Heart left ventricle (tissue), 16 donors: ENCODE measurements at regions not wholly inside any gene's neighbourhood (a gene's known extent, or its start where the extent isn't known, plus 50 kb on each side); places are given as distances from the start of the nearest gene placed in this dataset.

Source experiments
- ATAC-seq, 4 donors: fragments of 200-7000 bp; cut with Tn5 transposase; one replicate each; pipeline ENCODE4 v1.9.1; 2020 to 2022; ENCODE audit warnings: moderate library complexity in 4 of 4, mild to moderate bottlenecking in 3 of 4, moderate number of reproducible peaks in 1 of 4
- DNase-seq, 5 donors: peaks; one replicate each; pipeline ENCODE4 v3.0.0-alpha.2; 2020
- H3K27ac ChIP-seq, 12 donors: fragments of 200-600 bp; sonication (generic) in 4 of 12; one replicate each; pipeline versions ENCODE4 v1.5.0 to v1.8.0; 2016 to 2022; ENCODE audit warnings: mild to moderate bottlenecking in 2 of 12
- H3K27me3 ChIP-seq, 9 donors: fragments of 200-600 bp; sonication (generic) in 2 of 9; one replicate each; pipeline versions ENCODE4 v1.5.1 to v1.8.0; 2016 to 2022; ENCODE audit warnings: mild to moderate bottlenecking in 3 of 9
- H3K36me3 ChIP-seq, 9 donors: fragments of 200-600 bp; sonication (generic) in 2 of 9; one replicate each; pipeline versions ENCODE4 v1.5.0 to v1.8.0; 2018 to 2022; ENCODE audit warnings: mild to moderate bottlenecking in 2 of 9
- H3K4me1 ChIP-seq, 12 donors: fragments of 200-600 bp; sonication (generic) in 4 of 12; one replicate each; pipeline versions ENCODE4 v1.5.0 to v1.8.0; 2016 to 2022; ENCODE audit warnings: mild to moderate bottlenecking in 3 of 12
- H3K4me3 ChIP-seq, 12 donors: fragments of 200-600 bp; sonication (generic) in 4 of 12; one replicate each; pipeline versions ENCODE4 v1.5.0 to v1.8.0; 2017 to 2022; ENCODE audit warnings: mild to moderate bottlenecking in 9 of 12, moderate library complexity in 4 of 12
- H3K9me3 ChIP-seq, 12 donors: fragments of 200-600 bp; sonication (generic) in 4 of 12; one replicate each; pipeline versions ENCODE4 v1.5.0 to v1.8.0; 2016 to 2022; ENCODE audit warnings: mild to moderate bottlenecking in 1 of 12
- POLR2A ChIP-seq, 2 donors: fragments of 450-650 bp; IDR thresholded peaks; one replicate each; pipeline ENCODE4 v1.6.1; 2017; ENCODE audit warnings: antibody characterized with exemption in 2 of 2, mild to moderate bottlenecking in 2 of 2, moderate library complexity in 2 of 2
- WGBS, 4 donors: extraction: QIAGEN DNeasy Blood & Tissue Kit in 2 of 4; methylation state at CpG; one replicate each; pipeline versions ENCODE4 v1.1.5 to v1.1.7; 2013 to 2018; 5-methylcytosine and 5-hydroxymethylcytosine counted together
- intact Hi-C, 10 donors: fragments of 100-400 bp; cut with DNase I; formaldehyde crosslinking; loops; one replicate each; pipeline versions ENCODE4 v1.11.1 to v1.14.2; 2022
- TF ChIP-seq, protein P1 (sequence below), 12 donors: fragments of 200-600 bp; sonication (generic) in 4 of 12; IDR thresholded peaks; one replicate each; pipeline versions ENCODE4 v1.5.0 to v1.8.0; 2018 to 2022; ENCODE audit warnings: antibody characterized with exemption in 12 of 12, mild to moderate bottlenecking in 5 of 12
- donor health status: ischemic (EF 13 %, LVEDD 7.1; RV severe dilation, severe dysfunction).
- donor health status: healthy with polysubstance abuse.
- donor health status: DM: no; HTN: yes; CAD: no.
- donor health status: DM: no; HTN: no; CAD: no.
- donor health status: ischemic (EF 25% LVEDD 6.9; RV normal size, moderate dysfunction).
- donor health status: ischemic (EF 25% LVEDD 5.7; RV mildly dilated, moderate dysfunction).
- donor health status: healthy.
- donor health status: DM: yes; HTN: yes; CAD: no.
- donor health status: ischemic (EF 35%, LVEDD 5.7; RV mildly dilated, moderate dysfunction).
- donor health status: nonischemic (EF 11% LVEDD 7.7; RV severe dilation, severe dysfunction).
- donor health status: DM: yes; HTN: yes; CAD: no.
- donor health status: PGD.
- donor health status: ischemic (EF 29% LVEDD 5.4; RV normal size, mild dysfunction).
- donor health status: nonischemic (EF 23%, LVEDD 6.1; RV moderate dilation, normal function).

DNA sequence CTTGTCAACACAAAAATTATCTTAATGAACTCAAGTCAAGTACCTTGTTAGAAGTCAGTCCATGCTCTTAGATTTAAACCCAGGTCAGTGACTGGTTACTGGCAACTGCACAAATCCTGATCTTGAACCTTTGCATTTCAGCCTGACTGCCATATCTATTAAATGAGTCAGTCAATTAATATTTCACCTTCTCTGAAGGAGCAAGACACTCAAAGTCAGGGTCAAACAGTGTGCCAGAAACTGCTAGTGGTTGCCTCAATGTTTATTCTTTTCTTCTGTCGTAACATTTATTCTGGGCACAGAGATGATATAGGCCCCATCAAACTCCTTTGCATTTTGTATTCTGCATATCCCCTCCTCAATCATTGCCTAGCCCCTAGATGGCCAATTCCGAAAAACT is 193.9 kb upstream of the MOCS1 start:
- DNase-seq: no peak
- Histone ChIP-seq H3K27me3 (no peaks in the 10 kb centered on the region), H3K9me3 (no peaks in the 10 kb centered on the region), H3K36me3 (no peaks in the 10 kb centered on the region), H3K27ac (no peak overlapping the region), H3K4me3 (no peak overlapping the region), H3K4me1 (no peaks in the 10 kb centered on the region)
- no peak for ATAC-seq
- TF ChIP-seq, protein P1, sequence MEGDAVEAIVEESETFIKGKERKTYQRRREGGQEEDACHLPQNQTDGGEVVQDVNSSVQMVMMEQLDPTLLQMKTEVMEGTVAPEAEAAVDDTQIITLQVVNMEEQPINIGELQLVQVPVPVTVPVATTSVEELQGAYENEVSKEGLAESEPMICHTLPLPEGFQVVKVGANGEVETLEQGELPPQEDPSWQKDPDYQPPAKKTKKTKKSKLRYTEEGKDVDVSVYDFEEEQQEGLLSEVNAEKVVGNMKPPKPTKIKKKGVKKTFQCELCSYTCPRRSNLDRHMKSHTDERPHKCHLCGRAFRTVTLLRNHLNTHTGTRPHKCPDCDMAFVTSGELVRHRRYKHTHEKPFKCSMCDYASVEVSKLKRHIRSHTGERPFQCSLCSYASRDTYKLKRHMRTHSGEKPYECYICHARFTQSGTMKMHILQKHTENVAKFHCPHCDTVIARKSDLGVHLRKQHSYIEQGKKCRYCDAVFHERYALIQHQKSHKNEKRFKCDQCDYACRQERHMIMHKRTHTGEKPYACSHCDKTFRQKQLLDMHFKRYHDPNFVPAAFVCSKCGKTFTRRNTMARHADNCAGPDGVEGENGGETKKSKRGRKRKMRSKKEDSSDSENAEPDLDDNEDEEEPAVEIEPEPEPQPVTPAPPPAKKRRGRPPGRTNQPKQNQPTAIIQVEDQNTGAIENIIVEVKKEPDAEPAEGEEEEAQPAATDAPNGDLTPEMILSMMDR (IDR thresholded peaks at IDR 0.05): no peak
- TF ChIP-seq POLR2A (IDR thresholded peaks at IDR 0.05): no peak
- intact Hi-C loops: no loop called here
- 65 to 75% (median 73%) methylated on average over 2 of the region's 2 CpGs for WGBS, 4 donors

DNA sequence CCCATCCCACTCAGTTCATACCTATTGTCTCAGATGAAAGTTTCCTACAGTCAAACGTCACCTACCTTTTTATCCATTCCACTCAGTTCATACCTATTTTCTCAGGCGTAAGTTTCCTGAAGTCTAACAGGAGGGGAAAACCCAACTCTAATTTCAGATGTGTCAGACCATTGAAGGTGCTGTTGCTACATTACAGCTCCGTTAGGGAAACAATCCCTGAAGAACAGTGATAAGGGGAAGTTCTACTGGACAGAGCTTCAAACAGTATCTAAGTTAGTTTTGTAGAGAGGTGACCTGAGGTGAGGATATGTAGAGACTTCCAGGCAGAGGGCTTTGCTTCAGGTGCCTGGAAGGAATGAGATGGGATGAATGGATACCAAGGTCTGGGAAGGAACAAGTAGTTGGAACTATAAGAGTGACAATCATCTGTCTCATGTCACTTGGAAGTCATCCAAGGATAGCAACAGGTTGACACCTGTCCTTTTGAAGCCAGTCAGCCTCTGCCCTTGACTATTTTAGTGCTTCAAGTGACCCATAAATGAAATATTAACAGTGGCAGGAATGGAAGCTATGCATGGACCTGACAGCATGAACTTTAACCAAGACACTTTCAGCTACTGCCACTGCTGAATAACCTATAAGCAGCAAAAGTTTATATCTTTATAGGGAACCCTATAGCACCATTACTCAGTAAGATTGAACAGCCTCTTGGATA is 191.6 kb upstream of the MOCS1 start:
- DNase-seq (no peak), ATAC-seq (no peak)
- Histone ChIP-seq H3K27me3 (no peaks in the 10 kb centered on the region), H3K4me1 (no peaks in the 10 kb centered on the region), H3K9me3 (no peaks in the 10 kb centered on the region), H3K4me3 (no peak overlapping the region), H3K27ac (no peak overlapping the region), H3K36me3 (no peaks in the 10 kb centered on the region)
- TF ChIP-seq, protein P1 (IDR thresholded peaks at IDR 0.05): no peak
- TF ChIP-seq POLR2A (IDR thresholded peaks at IDR 0.05): no peak
- WGBS, 4 donors: 61 to 75% (median 66%) methylated on average over 3 of the region's 3 CpGs
- intact Hi-C loops: no loop called here

DNA sequence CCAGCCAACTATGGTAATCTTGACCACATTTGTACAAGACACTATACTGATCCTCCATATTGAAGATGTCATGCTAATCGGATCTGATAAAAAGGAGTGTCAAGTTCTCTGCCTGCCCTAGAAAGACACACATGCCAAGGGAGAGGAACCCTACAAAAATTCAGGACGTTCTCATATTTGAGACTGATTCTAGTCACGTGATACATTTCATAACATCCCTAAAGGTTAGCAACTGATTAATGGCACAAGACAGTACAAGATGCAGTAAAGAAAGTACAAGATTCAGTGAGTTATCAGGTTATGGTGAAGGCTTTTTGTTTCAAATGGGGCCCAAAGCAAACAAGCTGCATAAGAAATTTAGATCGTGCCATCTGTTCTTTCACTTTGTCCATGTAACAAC is 190.7 kb upstream of the MOCS1 start:
- no peaks in the 10 kb centered on the region for H3K9me3 ChIP-seq
- intact Hi-C loops: no loop called here
- H3K36me3 ChIP-seq: no peaks in the 10 kb centered on the region
- TF ChIP-seq, protein P1 (IDR thresholded peaks at IDR 0.05): no peak
- no peak for TF ChIP-seq POLR2A (IDR thresholded peaks at IDR 0.05)
- no peaks in the 10 kb centered on the region for H3K27me3 ChIP-seq
- no peak for DNase-seq
- no peak overlapping the region for H3K27ac ChIP-seq
- ATAC-seq: no peak
- WGBS, 4 donors: 78 to 83% (median 81%) methylated on average over 4 of the region's 4 CpGs
- no peaks in the 10 kb centered on the region for H3K4me1 ChIP-seq
- H3K4me3 ChIP-seq: no peak overlapping the region

DNA sequence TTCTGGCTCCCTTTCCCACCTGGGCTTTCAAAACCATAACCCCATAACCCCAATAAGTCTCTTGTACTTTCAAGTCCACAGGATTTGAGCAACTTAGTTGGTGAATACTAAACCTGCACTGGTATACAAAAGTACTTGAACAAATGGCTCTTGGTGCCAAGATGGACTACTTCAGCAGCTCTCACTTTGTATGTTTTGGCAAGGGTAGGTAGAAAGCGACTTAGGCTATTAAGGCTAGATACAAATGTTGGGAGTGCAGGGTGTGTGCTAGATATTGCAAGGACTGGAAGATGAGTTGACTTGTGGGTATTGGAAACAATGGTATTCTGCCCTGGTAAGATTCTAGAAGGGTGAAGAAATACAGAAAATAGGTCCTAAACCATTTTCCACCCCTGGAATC is 182.6 kb upstream of the MOCS1 start:
- Histone ChIP-seq H3K4me1 (no peaks in the 10 kb centered on the region), H3K9me3 (no peaks in the 10 kb centered on the region), H3K4me3 (no peak overlapping the region), H3K27ac (no peak overlapping the region), H3K36me3 (no peaks in the 10 kb centered on the region), H3K27me3 (peaks cover 0 to 4% (median 0%) of the 10 kb centered on the region in 9 donors)
- intact Hi-C loops: no loop called here
- 0 to 56% (median 0%) methylated on average over 1 of the region's 1 CpG for WGBS, 4 donors
- DNase-seq: no peak
- TF ChIP-seq, protein P1 (IDR thresholded peaks at IDR 0.05): no peak
- no peak for TF ChIP-seq POLR2A (IDR thresholded peaks at IDR 0.05)
- no peak for ATAC-seq
